SHP77 treated with DMSO at 0.1 percent for 48 hours (cell line): ENCODE measurements at regions not wholly inside any gene's neighbourhood (a gene's known extent, or its start where the extent isn't known, plus 50 kb on each side); places are given as distances from the start of the nearest gene placed in this dataset.
A peak's percentile ranks its signal among the peaks of the same experiment; 100 is the strongest.
"Not testable (repeated sequence)": the region's sequence is repeated elsewhere in the genome, so short reads cannot be mapped to it uniquely, and the experiment has no call there.

ENCODE experiments used
- DNase-seq: peaks from one replicate; lab custom pipeline; 2025; lab: John Stamatoyannopoulos, UW

DNA sequence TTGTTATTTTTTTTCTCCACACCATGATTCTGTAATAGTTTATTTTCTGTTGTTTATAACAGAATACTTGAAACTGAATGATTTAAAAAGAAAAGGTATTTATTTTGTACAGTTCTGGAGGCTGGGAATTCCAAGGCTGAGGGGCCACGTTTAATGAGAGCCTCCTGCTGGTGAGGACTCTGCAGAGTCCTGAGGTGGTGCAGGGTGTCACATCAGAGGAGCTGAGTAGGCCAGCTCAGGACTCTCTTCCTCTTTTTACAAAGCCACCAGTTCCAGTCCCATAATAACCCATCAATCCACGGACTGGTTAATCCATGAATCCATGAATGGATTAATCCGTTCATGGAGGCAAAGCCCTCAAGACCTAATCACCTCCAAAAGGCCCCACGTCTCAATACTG lies 71.6 kb downstream of the TFAP2A start:
- DNase-seq, result no peak

GRCh38 chr6:10341605-10342004 lies 73.3 kb downstream of the TFAP2A start:
- DNase-seq, result no peak

GRCh38 chr6:10338151-10338550 lies 76.7 kb downstream of the TFAP2A start:
- no peak for DNase-seq

GRCh38 chr6:10337376-10337775 lies 77.5 kb downstream of the TFAP2A start:
- not testable (repeated sequence) for DNase-seq

GRCh38 chr6:10332111-10332510 lies 82.8 kb downstream of the TFAP2A start:
- no peak for DNase-seq

DNA sequence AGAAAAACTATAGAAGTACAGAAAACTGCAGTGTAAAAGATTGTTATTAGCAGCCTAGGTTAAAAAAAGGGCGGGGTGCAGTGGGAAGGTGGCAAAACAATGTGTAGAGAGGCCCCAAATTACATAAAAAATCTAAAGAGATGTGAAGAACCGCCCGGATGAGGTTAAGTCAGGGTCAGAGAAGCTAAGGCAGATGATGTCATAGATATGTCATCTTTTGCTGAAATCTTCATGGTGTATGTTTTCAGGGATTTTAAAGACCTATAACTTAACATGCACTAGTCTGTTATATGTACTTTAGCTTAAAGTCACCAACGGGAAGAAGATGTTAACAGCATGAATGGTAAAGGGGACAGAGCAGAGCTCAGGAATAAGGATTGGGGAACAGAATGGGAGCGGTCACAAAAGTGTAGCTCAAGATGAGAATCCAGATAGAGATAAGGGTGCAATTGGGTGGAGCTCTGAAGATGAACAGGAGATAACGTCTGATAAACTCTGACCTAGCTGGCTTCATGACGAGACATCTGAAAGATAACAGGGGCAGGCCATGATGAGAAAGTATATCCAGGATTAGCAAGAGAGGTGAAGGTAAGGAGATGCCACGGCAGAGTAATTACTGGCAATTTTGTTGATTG lies 83.4 kb downstream of the TFAP2A start:
- DNase-seq, result no peak

- DNase-seq, result no peak
Measured at GRCh38 chr6:10330515-10330914, 84.4 kb downstream of the TFAP2A start.

- DNase-seq, result no peak
Measured at GRCh38 chr6:10323018-10323417, 91.9 kb downstream of the TFAP2A start.

- no peak for DNase-seq
Measured at GRCh38 chr6:10320291-10320690, 94.6 kb downstream of the TFAP2A start.

GRCh38 chr6:10316373-10316721 lies 98.5 kb downstream of the TFAP2A start:
- no peak for DNase-seq

DNA sequence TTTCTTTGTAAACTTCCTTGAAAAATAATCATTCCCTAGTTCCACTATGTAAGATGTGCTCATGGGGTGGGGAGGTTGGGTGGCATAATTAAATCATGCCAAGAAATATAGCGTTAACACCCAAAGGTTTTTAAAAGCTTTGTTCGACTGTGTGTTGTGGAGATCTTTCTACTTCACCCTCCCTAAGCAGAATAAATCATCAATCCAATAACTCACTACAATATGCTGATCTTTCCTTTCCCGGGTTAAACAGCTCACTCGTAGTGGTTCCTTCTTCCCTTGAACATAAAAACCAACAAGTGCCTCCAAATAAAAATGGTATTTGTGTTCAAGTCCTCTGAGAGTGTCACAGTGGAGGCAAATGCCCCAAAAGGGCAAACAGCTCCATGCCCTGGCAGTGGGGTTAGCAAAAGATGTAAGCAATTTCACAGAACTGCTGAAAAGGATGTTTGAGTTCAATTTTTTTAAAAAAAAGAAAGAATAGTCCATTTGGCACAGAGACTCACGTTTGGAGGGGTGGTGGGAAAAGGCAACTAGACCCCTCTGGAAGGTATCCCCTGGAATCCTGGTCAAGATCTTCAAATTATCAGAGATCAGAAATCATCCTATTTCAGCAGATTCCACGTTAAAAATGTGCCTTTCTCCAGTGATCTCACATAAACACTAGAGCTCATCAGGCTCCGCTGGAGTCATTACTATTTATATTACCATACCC lies 99.1 kb downstream of the TFAP2A start:
- no peak for DNase-seq

- DNase-seq, result no peak
Measured at GRCh38 chr6:10315034-10315433, 99.8 kb downstream of the TFAP2A start.

GRCh38 chr6:10314163-10314955 lies 100.5 kb downstream of the TFAP2A start:
- DNase-seq, result peak; percentile 44

DNA sequence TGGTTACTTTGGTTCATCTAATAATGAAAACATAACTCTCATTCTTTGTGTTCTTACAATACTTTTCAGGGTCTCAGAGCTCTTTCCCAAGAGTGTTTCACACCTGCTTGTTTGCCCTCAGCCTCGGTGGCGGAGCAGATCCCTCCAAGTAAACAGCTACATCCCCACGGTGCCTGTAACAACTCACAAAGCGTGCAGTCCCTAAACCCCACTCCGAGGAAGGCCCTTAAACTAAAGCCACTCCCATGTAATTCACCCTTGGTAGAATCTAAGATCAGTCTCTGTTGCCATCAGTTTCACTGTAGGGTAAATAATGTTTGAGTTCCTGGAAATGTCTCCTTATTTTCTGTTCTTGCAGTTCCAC lies 101.1 kb downstream of the TFAP2A start:
- no peak for DNase-seq

- no peak for DNase-seq
Measured at GRCh38 chr6:10312445-10312844, 102.4 kb downstream of the TFAP2A start.

DNA sequence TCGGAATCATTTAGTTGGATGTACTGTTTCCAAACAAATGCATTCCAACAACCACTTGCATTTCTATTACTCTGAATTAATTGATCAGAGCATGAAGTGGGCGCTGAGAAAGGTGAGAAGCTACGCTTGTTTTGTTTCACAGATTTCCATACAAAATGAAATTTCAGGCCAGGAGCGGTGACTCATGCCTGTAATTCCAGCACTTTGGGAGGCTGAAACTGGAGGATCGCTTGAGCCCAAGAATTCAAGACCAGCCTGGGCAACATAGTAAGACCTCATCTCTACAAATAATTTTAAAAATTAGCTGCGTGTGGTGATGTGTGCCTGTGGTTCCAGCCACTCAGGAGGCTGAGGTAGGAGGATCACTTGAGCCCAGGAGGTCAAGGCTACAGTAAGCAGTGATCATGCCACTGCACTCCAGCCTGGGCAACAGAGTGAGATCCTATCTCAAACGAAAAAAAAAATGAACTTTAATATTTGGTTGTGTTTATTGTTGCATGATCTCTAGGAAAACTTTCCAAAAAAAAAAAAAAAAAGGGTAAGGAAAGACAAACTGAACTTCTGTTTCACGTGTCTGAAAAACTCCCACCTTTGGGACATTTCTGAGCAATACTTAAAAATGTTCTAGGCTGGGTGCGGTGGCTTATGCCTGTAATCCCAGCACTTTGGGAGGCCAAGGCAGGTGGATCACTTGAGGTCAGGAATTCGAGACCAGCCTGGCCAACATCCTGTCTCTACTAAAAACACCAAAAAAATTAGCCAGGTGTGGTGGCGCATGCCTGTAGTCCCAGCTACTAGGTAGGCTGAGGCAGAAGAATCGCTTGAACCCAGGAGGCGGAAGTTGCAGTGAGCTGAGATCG lies 103.1 kb downstream of the TFAP2A start:
- not testable (repeated sequence) for DNase-seq

GRCh38 chr6:10310826-10311225 lies 104.0 kb downstream of the TFAP2A start:
- DNase-seq, result peak; percentile 44

- DNase-seq, result no peak
Measured at GRCh38 chr6:10310330-10310653, 104.6 kb downstream of the TFAP2A start.

DNA sequence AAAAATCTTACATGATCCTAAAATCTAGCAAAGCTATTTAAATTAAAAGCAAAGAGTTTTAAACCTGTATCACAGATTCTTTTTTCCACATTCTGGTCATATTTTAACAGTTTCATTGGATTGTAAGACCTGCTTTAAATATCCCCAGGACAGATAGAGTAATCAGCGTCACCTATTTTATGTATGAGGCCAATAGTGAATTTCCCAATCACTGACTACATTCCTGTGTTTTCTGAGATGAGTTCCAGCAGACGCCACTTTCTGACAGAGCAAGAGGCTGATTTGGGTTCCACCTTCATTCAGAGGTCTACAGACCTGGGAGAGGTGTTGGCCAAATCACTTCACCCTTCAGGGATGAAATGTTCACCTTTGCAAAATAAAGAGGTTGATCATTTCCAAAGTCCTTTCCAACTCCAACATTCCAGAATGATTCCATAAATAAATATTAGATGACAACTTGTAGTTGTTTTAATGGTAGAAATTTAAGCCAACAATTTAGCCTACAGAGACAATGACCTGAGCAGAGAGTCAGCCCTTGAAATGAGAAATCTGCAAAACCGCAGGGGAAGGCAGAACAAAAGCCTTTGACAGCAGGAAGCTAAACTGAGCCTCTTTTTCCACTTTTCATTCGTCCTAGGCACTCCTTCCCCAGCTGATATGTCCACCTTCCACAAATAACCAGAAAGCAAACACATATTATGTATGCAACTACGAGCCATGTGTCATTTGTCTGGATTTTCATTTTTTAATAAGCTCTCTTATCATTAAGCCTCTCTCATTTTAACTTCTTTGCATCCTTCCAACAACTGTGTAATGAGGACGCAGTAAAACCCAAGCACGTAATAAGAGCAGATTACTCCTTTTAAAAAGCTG lies 105.2 kb downstream of the TFAP2A start:
- DNase-seq, result no peak

DNA sequence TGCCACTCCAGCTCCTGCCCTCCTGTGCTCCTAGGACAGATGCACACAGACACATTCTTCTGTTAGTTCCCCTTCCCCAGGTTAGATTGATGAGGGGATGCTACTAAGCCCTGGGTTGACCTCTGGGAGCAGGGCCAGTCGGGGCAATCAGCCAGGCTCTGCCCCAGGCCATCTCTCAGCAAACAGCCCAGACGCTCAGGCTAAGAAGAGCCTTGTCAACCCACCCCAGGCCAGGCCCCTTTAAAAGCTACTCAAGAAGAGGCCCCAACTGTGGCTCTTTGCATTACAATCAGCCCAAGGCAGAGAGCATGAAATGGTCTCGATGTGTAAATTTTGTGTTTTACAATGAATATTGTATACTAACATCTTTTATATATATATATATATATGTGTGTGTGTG lies 107.4 kb downstream of the TFAP2A start:
- no peak for DNase-seq

GRCh38 chr6:10307028-10307427 lies 107.8 kb downstream of the TFAP2A start:
- DNase-seq, result no peak
